T-helper 22 cell (primary cell): ENCODE measurements at regions not wholly inside any gene's neighbourhood (a gene's known extent, or its start where the extent isn't known, plus 50 kb on each side); places are given as distances from the start of the nearest gene placed in this dataset.

Experiments
- DNase-seq: peaks from one replicate; pipeline ENCODE4 v3.0.0-alpha.2; 2020; ENCODE audit warnings: low read depth

GRCh38 chr12:91793676-91794075, 352.0 kb downstream of the BTG1 start:
- no peak for DNase-seq

GRCh38 chr12:91792597-91792996, 353.0 kb downstream of the BTG1 start:
- no peak for DNase-seq

- DNase-seq: no peak
Measured at GRCh38 chr12:91786499-91787272, 359.0 kb downstream of the BTG1 start.

GRCh38 chr12:91785655-91786498, 359.8 kb downstream of the BTG1 start:
- no peak for DNase-seq

GRCh38 chr12:91781114-91781513, 364.5 kb downstream of the BTG1 start:
- no peak for DNase-seq

- peak; percentile 23 for DNase-seq
Measured at GRCh38 chr12:91778938-91779400, 366.7 kb downstream of the BTG1 start.

GRCh38 chr12:91778091-91778832, 367.4 kb downstream of the BTG1 start:
- DNase-seq: no peak

GRCh38 chr12:91777268-91777992, 368.2 kb downstream of the BTG1 start:
- DNase-seq: no peak

- no peak for DNase-seq
Measured at GRCh38 chr12:91774434-91774921, 371.2 kb downstream of the BTG1 start.

- no peak for DNase-seq
Measured at GRCh38 chr12:91773749-91774429, 371.8 kb downstream of the BTG1 start.

GRCh38 chr12:91772411-91772810, 373.2 kb downstream of the BTG1 start:
- no peak for DNase-seq

- DNase-seq: no peak
Measured at GRCh38 chr12:91769736-91770135, 375.9 kb downstream of the BTG1 start.

- DNase-seq: no peak
Measured at GRCh38 chr12:91767237-91767636, 378.4 kb downstream of the BTG1 start.

GRCh38 chr12:91766454-91766853, 379.2 kb downstream of the BTG1 start:
- no peak for DNase-seq

- no peak for DNase-seq
Measured at GRCh38 chr12:91763654-91764370, 381.8 kb downstream of the BTG1 start.

GRCh38 chr12:91753649-91754048, 392.0 kb downstream of the BTG1 start:
- DNase-seq: no peak

- DNase-seq: no peak
Measured at GRCh38 chr12:91746976-91747375, 398.7 kb downstream of the BTG1 start.

- DNase-seq: no peak
Measured at GRCh38 chr12:91744597-91744996, 401.0 kb downstream of the BTG1 start.

GRCh38 chr12:91743704-91744321, 401.8 kb downstream of the BTG1 start:
- DNase-seq: no peak

GRCh38 chr12:91743280-91743679, 402.4 kb downstream of the BTG1 start:
- DNase-seq: no peak
